HK-2 (cell line): ENCODE measurements at regions not wholly inside any gene's neighbourhood (a gene's known extent, or its start where the extent isn't known, plus 50 kb on each side); places are given as distances from the start of the nearest gene placed in this dataset.
"Not testable (repeated sequence)": the region's sequence is repeated elsewhere in the genome, so short reads cannot be mapped to it uniquely, and the experiment has no call there.

ENCODE experiments used
- DNase-seq: peaks from one replicate; pipeline ENCODE4 v3.0.0-alpha.2; 2018; ENCODE audit not compliant: unreplicated experiment

DNA sequence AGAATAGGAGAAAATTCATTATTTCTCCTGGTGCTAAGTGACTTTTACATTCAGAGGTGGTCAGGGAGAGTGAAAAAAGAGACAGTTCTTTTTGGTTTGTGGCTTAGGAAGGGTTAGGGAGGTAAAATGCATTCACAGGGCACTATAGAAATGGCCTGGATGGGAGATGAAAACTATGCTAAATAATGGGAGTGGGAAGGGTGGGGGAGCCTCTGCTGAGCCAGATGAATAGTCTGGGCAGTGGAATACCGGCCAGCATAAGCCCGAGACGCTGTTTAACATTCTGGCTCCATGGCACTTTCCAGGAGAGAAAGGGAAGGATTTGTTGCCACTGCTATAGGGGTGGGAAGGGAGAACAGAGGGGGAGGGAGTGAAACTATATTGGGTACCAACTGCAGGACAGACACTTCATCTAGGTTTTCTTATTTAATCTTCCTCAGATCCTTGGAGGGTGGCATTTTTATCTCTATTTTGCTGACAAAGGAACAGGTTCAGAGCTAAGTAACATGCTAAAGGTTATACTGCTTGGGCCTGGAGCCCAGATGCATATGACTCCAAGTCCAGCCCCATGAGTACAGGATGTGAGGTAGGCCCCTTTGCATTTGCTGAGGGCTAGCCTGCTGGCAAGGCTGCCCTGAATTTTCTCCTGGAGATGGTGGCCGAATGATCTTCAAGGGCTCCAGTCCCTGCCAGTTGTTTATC lies 372.4 kb downstream of the CCSER2 start:
- DNase-seq = no peak

DNA sequence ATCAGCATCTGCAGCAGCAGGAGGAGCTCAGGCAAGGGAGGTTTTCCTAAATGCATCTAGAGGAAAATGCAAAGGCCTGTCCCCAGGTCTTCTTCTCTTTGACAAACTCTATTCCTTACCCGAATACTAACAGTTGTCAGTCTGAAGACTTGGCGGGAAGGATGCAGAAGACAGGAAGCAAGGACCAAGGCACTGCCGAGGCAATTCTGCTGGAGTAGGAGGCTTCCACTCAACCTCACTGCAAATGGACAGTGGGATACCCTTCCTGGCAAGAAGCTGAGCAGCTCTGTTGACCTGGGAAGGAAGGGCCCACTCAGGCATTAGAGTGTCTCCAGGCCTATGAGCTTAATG lies 373.0 kb downstream of the CCSER2 start:
- no peak for DNase-seq

DNA sequence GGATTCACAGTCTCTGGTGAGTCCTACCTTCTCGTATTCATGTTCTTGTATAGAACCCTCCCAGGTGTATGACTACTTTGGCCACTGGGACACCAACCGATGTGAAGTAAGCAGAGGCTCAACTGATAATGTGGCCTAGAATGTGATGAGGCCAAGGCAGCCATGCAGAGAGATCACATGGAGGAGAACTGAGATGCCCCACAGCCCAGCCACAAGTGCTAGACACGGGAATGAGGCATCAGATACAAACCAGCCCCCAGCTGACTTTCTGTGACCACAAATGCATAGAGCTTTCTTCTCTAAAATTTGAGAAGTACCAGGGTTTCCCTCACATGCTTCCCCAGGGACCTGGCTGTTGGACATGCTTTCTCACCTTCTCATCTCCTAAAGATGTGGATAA lies 375.7 kb downstream of the CCSER2 start:
- no peak for DNase-seq

DNA sequence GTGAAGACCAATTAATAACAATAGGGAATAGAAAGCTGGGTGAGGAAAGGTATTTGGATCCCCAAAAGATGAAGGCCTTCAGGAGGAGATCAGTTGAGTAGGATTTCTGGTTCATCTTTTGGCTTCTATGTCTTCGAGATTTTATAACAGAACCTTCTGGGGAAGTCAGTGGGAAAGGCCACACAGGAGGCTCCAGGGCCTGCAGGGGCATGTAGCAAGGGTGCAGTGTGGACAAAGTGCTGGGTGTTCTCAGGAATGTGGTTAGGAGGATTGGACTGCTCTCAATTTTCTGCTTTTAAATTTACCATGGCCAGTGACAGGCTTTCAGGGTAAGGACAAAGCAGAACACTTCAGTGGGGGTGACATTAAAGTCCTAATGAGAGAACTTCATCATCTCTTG lies 378.0 kb downstream of the CCSER2 start:
- DNase-seq = no peak

DNA sequence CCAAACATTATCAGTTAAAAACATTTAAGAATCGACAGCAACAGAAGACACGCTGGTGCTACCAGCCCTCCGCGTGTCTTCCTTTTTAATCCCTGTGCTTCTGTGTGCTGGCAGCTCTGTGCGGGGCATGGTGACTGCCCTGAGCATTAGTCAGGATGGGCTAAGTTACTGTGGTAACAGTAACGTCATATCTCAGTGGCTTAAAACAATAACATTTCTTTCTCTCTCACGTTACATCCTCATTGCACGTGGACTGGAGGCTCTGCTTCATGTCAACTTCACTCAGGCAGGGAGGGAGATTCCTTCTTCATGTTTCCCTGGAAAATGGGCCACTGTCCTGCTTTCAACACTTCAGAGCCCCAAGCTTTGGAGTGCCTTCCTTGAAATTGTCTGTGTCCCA lies 378.5 kb downstream of the CCSER2 start:
- no peak for DNase-seq

DNA sequence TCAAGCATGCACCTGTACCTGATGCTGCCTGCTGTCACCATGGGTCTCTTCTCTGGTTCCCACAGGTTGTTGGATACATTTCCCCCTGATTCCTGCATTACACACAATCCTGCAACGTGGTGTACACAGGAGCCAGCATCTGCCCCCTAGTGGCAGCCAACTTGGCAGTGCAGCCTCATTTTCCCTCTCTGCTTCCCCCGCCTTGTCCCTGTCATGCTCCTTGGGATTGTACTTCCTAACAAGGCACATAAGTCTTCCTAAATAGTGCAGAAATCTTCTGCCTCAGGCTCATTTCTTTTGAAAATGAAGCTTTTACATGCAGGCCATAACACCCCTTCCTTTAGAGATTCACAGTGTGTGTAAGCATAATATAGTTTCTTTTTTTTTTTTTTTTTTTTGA lies 387.5 kb downstream of the CCSER2 start:
- peak; percentile 31 for DNase-seq

DNA sequence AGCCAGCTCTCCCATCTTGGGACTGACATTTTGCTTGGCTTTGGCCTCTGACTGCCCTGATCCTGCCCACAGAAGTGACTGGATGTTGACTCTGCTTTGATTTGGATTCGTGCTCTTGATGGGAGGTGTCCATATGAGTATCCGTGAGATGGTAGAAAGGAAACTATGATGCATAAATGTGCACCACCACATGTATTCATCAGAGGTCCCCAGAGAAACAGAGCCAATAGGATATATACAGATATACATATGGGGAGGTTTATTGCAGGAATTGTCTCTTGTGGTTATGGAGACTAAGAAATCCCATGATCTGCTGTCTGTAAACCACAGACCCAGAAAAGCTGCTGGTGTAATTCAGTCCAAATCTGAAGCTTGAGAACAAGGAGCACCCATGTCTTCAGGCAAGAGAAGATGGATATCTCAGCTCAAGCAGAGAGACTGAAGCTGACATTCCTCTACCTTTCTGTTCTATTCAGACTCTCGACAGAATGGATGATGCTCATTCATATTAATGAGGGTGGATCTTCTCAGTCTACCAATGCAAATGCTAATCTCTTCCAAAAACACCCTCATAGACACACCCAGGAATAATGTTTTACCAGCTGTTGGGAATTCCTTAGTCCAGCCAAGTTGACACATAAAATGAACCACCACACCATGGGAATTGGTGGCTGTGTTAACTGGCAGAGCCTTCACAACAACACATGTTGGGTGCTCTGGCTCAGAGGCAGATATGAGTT lies 390.7 kb downstream of the CCSER2 start:
- DNase-seq = no peak

DNA sequence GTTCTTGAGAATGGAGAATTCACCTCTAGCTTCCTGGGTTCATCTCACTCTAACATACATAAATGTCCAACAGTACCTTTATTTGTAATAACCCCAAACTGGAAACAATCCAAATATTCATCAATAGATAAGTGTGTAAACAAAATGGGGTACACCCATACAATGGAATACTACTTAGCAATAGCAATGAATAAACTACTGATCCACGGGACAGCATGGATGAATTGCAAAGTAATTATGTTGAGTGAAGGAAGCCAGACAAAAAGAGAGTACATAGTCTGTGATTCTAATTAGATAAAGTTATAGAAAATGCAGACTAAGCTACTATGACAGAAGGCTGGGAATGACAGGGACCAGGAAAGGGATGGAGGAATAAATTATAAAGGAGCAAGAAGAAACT lies 391.3 kb downstream of the CCSER2 start:
- DNase-seq = no peak

DNA sequence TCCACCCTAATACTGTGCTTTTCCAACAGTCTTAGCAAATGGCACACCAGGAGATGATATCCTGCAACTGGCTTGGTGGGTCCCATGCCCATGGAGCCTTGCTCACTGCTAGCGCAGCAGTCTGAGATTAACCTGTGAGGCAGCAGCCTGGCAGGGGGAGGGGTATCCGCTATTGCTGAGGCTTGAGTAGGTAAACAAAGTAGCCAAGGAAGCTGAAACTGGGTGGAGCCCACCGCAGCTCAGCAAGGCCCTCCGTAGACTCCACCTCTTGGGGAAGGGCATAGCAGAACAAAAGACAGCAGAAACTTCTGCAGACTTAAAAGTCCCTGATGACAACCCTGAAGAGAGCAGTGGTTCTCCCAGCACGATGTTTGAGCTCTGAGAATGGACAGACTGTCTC lies 399.0 kb downstream of the CCSER2 start:
- no peak for DNase-seq

DNA sequence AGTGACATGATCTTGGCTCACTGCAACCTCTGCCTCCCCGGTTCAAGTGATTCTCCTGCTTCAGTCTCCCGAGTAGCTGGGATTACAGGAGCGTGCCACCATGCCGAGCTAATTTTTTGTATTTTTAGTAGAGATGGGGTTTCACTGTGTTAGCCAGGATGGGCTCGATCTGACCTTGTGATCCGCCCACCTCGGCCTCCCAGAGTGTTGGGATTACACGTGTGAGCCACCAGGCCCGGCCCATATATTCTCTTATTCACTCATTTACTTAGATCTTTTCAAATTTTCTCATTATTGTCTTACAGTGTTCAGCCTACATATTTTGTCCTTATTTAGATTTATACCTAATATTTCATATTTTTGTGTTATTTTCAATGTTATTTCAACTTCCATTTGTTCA lies 410.7 kb downstream of the CCSER2 start:
- not testable (repeated sequence) for DNase-seq

DNA sequence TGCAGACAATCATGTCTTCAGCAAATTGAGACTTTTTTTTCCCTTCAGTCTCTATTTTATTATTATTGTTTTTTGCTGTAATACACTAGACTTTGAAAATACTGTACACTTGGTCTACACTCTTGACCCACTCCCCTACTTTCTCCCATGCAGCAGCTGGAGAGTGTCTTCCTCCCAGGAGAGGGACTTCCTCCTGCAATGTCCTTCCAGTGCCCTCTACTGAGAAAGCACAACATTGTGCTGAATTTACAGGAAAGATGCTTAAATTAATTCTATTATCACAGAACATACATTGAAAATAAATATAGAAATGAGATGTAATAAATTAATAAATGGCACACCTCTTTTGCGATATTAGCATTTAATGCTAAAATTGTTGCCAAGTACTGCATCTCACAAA lies 411.3 kb downstream of the CCSER2 start:
- no peak for DNase-seq

DNA sequence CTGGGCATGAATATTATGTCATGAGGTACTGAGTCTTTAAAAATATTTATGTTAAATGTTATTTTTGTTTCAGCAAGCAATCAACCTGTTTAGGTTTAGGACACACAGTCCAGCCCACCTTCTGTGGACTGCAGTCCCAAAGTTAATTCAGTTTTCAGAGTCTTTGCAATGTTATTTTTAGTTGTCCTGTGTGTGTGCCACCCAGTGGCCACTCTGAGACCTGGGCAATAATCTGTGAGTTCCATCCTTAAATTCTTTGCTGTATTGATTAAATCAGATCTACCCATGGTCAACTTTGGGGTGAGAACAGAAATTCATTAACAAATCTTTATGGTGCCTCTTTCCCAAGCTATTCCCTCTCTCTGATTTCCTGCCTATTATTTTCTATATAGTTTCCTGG lies 415.1 kb downstream of the CCSER2 start:
- no peak for DNase-seq

DNA sequence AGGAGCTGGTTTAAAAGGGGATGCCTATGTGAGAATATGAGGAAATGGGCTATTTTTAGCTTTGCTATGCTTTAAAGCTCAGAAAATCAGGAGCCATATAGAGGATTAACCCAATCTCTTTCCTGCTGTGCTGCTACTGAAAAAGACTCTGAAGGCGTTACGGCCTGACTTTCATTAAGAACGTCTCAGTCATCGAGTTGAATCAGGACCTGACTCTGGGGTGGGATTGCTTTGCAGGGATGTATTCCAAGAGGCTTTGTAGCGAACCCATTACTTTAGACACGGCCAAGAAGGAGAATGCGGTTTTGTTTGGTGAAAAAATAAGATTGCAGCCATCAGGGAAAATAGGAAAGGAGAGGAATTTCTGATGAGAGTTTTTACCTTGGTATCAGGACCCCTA lies 426.9 kb downstream of the CCSER2 start:
- no peak for DNase-seq

DNA sequence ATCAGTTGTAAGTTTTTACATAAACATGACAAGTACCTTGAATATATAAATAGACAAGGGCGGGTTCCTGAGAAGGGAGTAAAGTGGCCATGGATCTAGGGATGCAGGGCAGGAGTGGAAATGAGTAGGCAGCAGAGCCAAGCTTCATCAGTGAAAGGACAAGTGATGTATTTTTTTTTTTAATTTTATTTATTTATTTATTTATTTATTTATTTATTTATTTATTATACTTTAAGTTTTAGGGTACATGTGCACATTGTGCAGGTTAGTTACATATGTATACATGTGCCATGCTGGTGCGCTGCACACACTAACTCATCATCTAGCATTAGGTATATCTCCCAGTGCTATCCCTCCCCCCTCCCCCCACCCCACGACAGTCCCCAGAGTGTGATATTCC lies 428.3 kb downstream of the CCSER2 start:
- not testable (repeated sequence) for DNase-seq

DNA sequence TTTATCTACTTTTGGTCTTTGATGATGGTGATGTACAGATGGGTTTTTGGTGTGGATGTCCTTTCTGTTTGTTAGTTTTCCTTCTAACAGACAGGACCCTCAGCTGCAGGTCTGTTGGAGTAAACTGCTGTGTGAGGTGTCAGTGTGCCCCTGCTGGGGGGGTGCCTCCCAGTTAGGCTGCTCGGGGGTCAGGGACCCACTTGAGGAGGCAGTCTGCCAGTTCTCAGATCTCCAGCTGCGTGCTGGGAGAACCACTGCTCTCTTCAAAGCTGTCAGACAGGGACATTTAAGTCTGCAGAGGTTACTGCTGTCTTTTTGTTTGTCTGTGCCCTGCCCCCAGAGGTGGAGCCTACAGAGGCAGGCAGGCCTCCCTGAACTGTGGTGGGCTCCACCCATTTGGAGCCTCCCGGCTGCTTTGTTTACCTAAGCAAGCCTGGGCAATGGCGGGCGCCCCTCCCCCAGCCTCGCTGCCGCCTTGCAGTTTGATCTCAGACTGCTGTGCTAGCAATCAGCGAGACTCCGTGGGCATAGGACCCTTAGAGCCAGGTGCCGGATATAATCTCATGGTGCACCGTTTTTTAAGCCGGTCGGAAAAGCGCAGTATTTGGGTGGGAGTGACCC lies 433.7 kb downstream of the CCSER2 start:
- DNase-seq = not testable (repeated sequence)

DNA sequence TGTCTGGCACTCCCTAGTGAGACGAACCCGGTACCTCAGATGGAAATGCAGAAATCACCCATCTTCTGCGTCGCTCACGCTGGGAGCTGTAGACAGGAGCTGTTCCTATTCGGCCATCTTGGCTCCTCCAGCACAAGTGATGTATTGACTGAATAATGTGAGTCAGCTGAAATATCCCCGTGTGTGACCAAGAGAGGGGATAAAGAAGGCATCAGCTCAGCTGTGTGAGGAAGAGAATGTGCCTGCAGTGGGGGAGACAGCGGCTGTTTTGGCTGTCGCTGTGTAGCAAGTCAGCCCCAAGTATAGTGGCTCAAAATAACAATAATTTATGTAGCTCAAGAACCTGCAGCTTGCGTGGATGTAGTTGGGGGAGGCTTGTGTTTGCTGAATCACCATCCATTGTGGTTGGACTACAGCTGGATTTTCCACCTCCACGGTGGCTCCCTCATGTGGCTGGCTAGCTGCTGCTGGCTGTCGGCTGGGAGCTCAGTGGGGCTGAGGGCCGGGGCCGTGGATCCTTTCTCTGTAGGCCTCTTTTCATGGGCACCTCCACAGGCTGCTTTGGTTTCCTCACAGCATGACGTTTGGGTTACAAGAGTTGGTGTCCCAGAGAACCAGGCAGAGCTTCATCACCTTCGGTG lies 434.5 kb downstream of the CCSER2 start:
- DNase-seq = no peak

DNA sequence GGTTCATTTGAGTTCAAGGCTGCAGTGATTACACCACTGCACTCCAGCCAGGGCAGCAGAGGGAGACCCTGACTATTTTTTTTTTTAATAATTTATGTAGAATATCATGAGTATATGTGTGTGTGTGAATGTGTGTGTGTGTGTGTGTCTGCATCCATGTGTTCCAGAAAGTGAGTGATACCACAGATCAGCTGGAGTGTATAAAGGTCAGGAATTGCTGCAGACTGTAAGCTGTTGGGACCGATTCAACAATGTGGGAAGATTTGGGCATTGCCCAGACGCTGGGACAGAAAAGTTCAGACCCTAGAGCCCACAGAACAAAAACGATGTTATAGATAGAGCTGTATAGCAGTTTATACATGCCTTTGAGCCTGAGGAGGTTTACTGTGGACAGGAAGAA lies 435.6 kb downstream of the CCSER2 start:
- no peak for DNase-seq

DNA sequence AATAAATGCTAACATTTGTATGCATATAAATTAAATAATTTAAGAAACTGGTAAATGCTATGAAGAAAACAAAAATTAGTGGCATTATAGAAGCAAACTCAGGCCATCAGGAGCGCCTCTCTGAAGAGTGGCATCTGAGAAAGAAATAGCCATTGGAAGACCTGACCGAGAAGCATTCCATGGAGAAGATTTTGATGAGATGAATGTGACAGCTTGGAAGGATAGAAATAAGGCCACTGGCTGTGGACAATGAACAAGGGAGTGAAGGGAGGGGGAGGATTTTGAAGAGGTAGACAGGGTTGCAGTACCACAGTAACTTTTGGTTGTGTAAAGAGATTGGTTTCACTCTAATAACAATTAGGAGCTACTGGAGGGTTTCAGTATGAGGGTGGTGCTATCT lies 436.7 kb downstream of the CCSER2 start:
- DNase-seq = no peak

DNA sequence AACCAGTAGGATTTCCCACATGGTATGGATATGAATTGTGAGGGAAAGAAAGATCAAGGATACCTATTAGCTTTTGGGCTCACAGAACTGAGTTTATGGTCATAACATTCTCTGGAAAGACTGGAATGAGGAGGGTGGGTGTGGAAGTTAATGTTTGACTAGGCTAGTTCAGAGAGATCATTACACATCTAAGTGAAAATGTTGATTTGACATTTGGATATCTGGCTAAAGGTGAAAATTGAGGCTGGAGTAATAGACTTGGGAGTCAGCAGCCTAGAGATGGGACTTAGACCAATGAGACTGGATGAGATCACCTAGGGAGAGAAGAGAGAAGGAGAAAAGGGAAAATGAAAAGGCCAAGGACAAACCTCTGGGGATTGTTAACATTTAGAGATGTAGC lies 437.3 kb downstream of the CCSER2 start:
- no peak for DNase-seq

DNA sequence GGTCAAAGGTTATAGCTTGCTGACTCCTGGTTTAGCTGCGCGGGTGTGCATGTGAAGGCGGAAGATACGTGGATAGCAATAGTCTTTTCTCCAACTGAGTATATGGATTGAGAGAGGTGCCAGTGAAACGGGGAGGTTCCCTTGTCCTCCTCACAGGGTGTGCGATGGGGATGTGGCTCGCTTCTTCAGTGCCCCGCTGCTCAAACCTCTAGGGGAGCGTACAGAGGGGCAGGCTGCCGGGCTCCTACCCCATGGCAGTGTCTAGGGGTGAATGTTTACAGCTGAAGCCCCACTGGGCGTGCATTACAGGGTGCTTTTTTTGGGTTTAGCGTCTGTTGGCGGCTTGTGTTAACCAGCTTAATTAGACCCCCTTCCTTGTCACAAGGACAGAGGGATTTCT lies 438.5 kb downstream of the CCSER2 start:
- DNase-seq = no peak

DNA sequence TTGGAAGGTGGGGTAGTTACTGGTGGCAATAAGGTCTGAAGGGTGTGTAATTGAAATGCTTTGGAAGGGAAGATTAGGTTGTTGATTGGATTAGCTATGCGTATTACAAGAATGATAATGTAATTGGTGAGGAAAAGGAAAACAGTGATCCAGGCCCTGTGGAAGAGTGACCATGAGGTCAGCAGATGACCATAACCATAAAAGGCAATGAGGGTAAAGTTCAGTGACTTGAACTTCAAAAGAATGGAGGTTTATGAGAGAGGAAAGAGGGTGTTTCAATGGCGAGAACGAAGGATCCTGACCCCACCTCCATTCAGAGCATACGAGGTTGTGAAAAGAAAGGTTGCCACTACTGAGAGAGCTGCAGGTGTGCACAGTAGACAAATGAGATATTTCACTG lies 439.7 kb downstream of the CCSER2 start:
- DNase-seq = no peak

DNA sequence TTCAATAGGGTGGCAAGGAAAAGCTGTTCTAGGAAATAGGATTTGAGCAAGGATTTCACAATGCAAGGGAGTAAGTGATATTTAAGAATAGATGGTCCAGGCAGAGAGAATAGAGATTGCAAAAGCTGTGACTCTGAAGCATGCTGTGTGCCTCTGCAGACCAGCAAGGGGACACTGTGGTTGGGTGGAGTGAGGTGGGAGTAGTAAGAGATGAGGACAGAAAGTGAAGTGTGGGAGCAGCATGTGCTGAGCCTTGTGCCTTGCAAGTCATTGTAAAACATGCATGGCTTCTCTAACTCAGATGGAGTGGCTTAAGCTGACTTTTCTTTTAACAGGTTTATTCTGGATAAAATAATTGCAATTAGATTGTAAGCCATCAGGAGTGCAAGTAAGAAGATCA lies 442.4 kb downstream of the CCSER2 start:
- no peak for DNase-seq

DNA sequence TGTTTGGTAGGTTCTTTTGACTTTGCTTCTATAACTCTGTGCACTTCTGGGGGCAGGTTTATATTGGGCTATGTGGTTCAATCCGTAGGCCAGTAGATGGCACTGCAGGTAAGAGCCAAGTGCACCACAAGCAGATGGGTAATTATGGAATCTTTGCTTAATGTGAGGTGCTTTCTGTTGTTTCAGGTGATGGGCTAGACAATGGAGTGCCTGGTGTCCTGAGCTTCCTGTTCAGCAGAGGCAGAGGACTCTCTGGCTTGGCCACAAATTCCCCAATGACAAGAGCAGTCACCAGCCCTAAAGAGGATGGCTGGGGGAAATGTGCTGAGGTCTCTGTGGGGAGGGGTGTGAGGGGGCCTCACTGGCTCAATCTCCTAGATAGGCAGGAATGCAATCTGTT lies 455.0 kb downstream of the CCSER2 start:
- peak; percentile 16 for DNase-seq
